GM23248 (cell line): ENCODE measurements at regions not wholly inside any gene's neighbourhood (a gene's known extent, or its start where the extent isn't known, plus 50 kb on each side); places are given as distances from the start of the nearest gene placed in this dataset.

Source experiments
- EZH2 ChIP-seq: fragments of 200-600 bp; sonication (generic); IDR thresholded peaks from 2 replicates; pipeline ENCODE4 v1.6.1; 2018; ENCODE audit warnings: antibody characterized with exemption, mild to moderate bottlenecking; ENCODE audit not compliant: insufficient read depth, poor library complexity, severe bottlenecking
- EZH2phosphoT487 ChIP-seq: fragments of 200-600 bp; sonication (generic); IDR thresholded peaks from 2 replicates; pipeline ENCODE4 v1.6.1; 2018; ENCODE audit warnings: antibody characterized with exemption, moderate library complexity, mild to moderate bottlenecking, low read depth; ENCODE audit not compliant: insufficient read depth

DNA sequence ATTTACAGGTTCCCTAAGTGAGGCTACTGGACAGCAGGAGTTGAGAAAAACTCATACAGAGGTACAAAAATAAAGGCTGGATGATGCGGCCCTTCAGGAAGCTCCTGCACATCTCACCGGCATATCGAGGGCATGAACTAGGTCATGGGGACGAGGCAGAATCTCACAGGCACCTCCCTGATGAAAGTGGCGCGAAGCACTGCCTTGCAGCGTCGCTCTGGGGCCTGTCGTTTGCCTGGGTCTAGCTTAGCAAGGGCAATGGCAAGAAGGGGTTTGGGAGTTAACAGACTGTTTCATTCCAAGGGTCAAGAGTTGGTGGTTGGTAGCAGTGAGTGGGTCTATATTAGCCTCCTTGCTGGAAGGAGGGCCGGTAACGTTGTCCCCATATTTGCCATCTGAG lies 103.5 kb upstream of the IRF2BP2 start:
- no peak for TF ChIP-seq EZH2
- no peak for TF ChIP-seq EZH2phosphoT487
